CD4-positive, alpha-beta T cell (primary cell): ENCODE measurements at regions not wholly inside any gene's neighbourhood (a gene's known extent, or its start where the extent isn't known, plus 50 kb on each side); places are given as distances from the start of the nearest gene placed in this dataset.

Source experiments
- ATAC-seq: fragments of 200-7000 bp; cut with Tn5 transposase; one replicate; pipeline ENCODE4 v1.10.0; 2022; ENCODE audit warnings: mild to moderate bottlenecking; ENCODE audit not compliant: poor library complexity
- CTCF ChIA-PET: fragments of 350-600 bp; sonication (Branson Sonifier 250); formaldehyde crosslinking; loops from one replicate; lab custom pipeline; 2021; ENCODE audit warnings: antibody characterized with exemption, inconsistent platforms; lab: Charles Lee
- POLR2A ChIA-PET: fragments of 350-600 bp; sonication (Branson Sonifier 250); formaldehyde crosslinking; loops from one replicate; lab custom pipeline; 2021; ENCODE audit warnings: antibody characterized with exemption, inconsistent platforms; lab: Charles Lee
- DNase-seq, 14 experiments: peaks; one replicate each; pipeline ENCODE4 v3.0.0-alpha.2; 2013 to 2020; ENCODE audit warnings: mixed read lengths in 2 of 14
- H3K27ac ChIP-seq, 2 donors: one replicate each; pipeline versions ENCODE4 v1.5.1 to v1.7.0; 2013; ENCODE audit warnings: low read length in 2 of 2, low read depth in 1 of 2, mild to moderate bottlenecking in 1 of 2
- H3K27me3 ChIP-seq, 2 experiments: 1 replicate in 1 of 2; 2 replicates in 1 of 2; pipeline versions ENCODE4 v1.6.1 to v1.7.0; 2013; ENCODE audit warnings: low read length in 2 of 2, control low read depth in 1 of 2, mild to moderate bottlenecking in 1 of 2, moderate library complexity in 1 of 2; ENCODE audit not compliant: insufficient read depth in 2 of 2, control insufficient read depth in 1 of 2
- H3K36me3 ChIP-seq: one replicate; pipeline ENCODE4 v1.6.1; 2013; ENCODE audit warnings: low read length, control low read depth; ENCODE audit not compliant: insufficient read depth
- H3K4me1 ChIP-seq: one replicate; pipeline ENCODE4 v1.6.1; 2013; ENCODE audit warnings: low read length, control low read depth; ENCODE audit not compliant: insufficient read depth
- H3K4me3 ChIP-seq: one replicate; pipeline ENCODE4 v1.5.1; 2013; ENCODE audit warnings: mild to moderate bottlenecking, low read length, moderate library complexity
- H3K9me3 ChIP-seq, 2 experiments: 1 replicate in 1 of 2; 2 replicates in 1 of 2; pipeline versions ENCODE4 v1.6.1 to v1.7.0; 2013; ENCODE audit warnings: low read length in 2 of 2, mild to moderate bottlenecking in 2 of 2, control low read depth in 1 of 2, moderate library complexity in 1 of 2; ENCODE audit not compliant: control insufficient read depth in 1 of 2, insufficient read depth in 1 of 2
- H3K27ac Mint-ChIP-seq: one replicate; pipeline ENCODE4 v1.8.0; 2020; ENCODE audit warnings: mixed read lengths
- H3K27me3 Mint-ChIP-seq: one replicate; pipeline ENCODE4 v1.8.0; 2021; ENCODE audit warnings: mixed read lengths
- H3K36me3 Mint-ChIP-seq: one replicate; pipeline ENCODE4 v1.8.0; 2021; ENCODE audit warnings: low read depth, mixed read lengths
- H3K4me1 Mint-ChIP-seq: one replicate; pipeline ENCODE4 v1.8.0; 2021; ENCODE audit warnings: low read depth, mixed read lengths
- H3K4me3 Mint-ChIP-seq: one replicate; pipeline ENCODE4 v1.8.0; 2020; ENCODE audit warnings: mild to moderate bottlenecking, mixed read lengths
- H3K9me3 Mint-ChIP-seq: one replicate; pipeline ENCODE4 v1.8.0; 2020; ENCODE audit warnings: mixed read lengths
- intact Hi-C, 2 experiments: fragments of 100-400 bp; cut with DNase I in 1 of 2; cut with micrococcal nuclease in 1 of 2; formaldehyde crosslinking; loops; one replicate each; pipeline versions ENCODE4 v1.15.1 to v1.9.0; 2023 to 2025; cut with DNase I, micrococcal nuclease
- TF ChIP-seq, protein P1 (sequence below): fragments of 200-600 bp; IDR thresholded peaks from one replicate; pipeline ENCODE4 v1.8.0; 2022; ENCODE audit warnings: antibody characterized with exemption, mild to moderate bottlenecking

DNA sequence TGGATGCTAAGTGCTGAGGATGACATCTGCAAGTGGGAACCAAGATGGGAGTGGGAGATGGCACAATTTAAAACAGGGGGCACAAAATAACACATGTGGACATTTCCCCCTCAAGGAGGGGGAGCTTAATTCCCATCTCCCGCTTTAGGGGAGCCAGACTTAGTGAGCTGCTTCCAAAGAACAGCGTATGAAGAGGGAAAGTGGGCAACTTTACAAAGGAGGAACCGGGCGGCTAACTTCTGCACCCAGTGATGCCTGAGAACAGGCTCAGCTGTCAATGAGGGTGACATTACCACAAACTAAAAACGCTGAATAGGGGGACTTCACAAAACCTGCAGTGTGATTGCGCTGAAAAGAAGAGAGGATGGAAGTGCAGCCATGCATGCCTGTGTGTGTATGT is 95.5 kb upstream of the NXT1 start:
- no peaks in the 10 kb centered on the region for H3K4me1 ChIP-seq
- TF ChIP-seq, protein P1, sequence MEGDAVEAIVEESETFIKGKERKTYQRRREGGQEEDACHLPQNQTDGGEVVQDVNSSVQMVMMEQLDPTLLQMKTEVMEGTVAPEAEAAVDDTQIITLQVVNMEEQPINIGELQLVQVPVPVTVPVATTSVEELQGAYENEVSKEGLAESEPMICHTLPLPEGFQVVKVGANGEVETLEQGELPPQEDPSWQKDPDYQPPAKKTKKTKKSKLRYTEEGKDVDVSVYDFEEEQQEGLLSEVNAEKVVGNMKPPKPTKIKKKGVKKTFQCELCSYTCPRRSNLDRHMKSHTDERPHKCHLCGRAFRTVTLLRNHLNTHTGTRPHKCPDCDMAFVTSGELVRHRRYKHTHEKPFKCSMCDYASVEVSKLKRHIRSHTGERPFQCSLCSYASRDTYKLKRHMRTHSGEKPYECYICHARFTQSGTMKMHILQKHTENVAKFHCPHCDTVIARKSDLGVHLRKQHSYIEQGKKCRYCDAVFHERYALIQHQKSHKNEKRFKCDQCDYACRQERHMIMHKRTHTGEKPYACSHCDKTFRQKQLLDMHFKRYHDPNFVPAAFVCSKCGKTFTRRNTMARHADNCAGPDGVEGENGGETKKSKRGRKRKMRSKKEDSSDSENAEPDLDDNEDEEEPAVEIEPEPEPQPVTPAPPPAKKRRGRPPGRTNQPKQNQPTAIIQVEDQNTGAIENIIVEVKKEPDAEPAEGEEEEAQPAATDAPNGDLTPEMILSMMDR = no peak
- Mint-ChIP-seq H3K27me3 (peaks cover 14% of the 10 kb centered on the region), H3K4me3 (no peak overlapping the region), H3K36me3 (no peaks in the 10 kb centered on the region), H3K4me1 (no peaks in the 10 kb centered on the region), H3K27ac (no peak overlapping the region), H3K9me3 (no peaks in the 10 kb centered on the region)
- ChIA-PET POLR2A (no interaction called here), CTCF (no interaction called here)
- H3K9me3 ChIP-seq = no peaks in the 10 kb centered on the region
- no peak overlapping the region for H3K27ac ChIP-seq
- ATAC-seq (no peak), DNase-seq (no peak)
- H3K27me3 ChIP-seq = no peaks in the 10 kb centered on the region
- intact Hi-C loops = no loop called here
- no peak overlapping the region for H3K4me3 ChIP-seq
- no peaks in the 10 kb centered on the region for H3K36me3 ChIP-seq

DNA sequence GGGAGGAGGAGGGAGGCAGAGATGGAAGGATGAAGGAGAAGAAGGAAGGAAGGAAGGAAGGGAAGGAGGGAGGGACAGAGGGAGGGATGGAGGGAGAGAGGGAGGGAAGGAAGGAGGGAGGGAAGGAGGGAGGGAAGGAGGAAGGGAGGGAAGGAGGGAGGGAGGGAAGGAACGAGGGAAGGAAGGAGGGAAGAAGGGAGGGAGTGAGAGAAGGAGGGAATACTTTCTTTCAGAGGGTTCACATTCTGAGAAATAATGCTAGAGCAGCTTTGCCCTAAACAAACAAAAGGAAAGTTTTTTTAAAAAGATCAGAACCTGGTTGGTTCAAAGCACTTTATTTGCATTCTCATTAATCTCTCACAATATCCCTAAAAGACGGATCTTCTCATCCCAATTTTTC is 96.1 kb upstream of the NXT1 start:
- peaks cover 20% of the 10 kb centered on the region for H3K27me3 Mint-ChIP-seq
- H3K27me3 ChIP-seq = no peaks in the 10 kb centered on the region
- H3K9me3 Mint-ChIP-seq = no peaks in the 10 kb centered on the region
- no peaks in the 10 kb centered on the region for H3K9me3 ChIP-seq
- H3K36me3 ChIP-seq = no peaks in the 10 kb centered on the region
- no peaks in the 10 kb centered on the region for H3K4me1 ChIP-seq
- H3K4me1 Mint-ChIP-seq = no peaks in the 10 kb centered on the region
- ATAC-seq (no peak), DNase-seq (no peak)
- no peaks in the 10 kb centered on the region for H3K36me3 Mint-ChIP-seq
- intact Hi-C loops = no loop called here
- POLR2A ChIA-PET = no interaction called here
- TF ChIP-seq, protein P1 = no peak
- no peak overlapping the region for H3K27ac Mint-ChIP-seq
- H3K4me3 Mint-ChIP-seq = no peak overlapping the region
- no peak overlapping the region for H3K27ac ChIP-seq
- CTCF ChIA-PET = no interaction called here
- H3K4me3 ChIP-seq = no peak overlapping the region

DNA sequence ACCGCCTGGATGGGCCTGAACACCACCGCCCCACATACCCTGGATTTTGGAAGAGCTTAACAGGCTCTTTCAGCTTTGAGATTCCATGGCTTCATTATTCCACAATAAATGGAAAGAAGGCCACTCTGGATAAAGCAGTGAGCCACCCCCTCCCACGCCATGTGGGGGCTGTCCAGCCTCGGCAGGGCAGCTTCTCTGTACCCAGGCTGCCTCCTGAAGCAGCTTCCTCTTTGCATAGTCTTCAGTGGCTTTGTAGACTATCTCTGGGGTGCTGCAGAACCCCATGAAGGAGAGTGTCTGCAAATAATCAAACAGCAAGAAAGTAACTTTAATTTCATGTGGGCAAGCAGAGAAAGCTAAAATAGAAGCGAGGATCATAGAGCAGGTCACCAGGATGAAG is 96.6 kb upstream of the NXT1 start:
- ChIA-PET CTCF (no interaction called here), POLR2A (no interaction called here)
- Mint-ChIP-seq H3K36me3 (no peaks in the 10 kb centered on the region), H3K4me3 (no peak overlapping the region), H3K9me3 (no peaks in the 10 kb centered on the region), H3K4me1 (no peaks in the 10 kb centered on the region), H3K27ac (no peak overlapping the region), H3K27me3 (peaks cover 22% of the 10 kb centered on the region)
- Histone ChIP-seq H3K9me3 (no peaks in the 10 kb centered on the region), H3K27me3 (no peaks in the 10 kb centered on the region), H3K36me3 (no peaks in the 10 kb centered on the region), H3K4me1 (no peaks in the 10 kb centered on the region), H3K27ac (no peak overlapping the region), H3K4me3 (no peak overlapping the region)
- DNase-seq (no peak), ATAC-seq (no peak)
- intact Hi-C loops = no loop called here
- TF ChIP-seq, protein P1 = no peak
